Stimulated activated CD4-positive, alpha-beta T cell treated with anti-CD3 and anti-CD28 coated beads, Interleukin-2, amount 100 ng/mL, for 4 hours (primary cell): ENCODE measurements at regions not wholly inside any gene's neighbourhood (a gene's known extent, or its start where the extent isn't known, plus 50 kb on each side); places are given as distances from the start of the nearest gene placed in this dataset.

Experiments
- DNase-seq: peaks from one replicate; pipeline ENCODE4 v3.0.0-alpha.2; 2020; ENCODE audit warnings: low read depth

DNA sequence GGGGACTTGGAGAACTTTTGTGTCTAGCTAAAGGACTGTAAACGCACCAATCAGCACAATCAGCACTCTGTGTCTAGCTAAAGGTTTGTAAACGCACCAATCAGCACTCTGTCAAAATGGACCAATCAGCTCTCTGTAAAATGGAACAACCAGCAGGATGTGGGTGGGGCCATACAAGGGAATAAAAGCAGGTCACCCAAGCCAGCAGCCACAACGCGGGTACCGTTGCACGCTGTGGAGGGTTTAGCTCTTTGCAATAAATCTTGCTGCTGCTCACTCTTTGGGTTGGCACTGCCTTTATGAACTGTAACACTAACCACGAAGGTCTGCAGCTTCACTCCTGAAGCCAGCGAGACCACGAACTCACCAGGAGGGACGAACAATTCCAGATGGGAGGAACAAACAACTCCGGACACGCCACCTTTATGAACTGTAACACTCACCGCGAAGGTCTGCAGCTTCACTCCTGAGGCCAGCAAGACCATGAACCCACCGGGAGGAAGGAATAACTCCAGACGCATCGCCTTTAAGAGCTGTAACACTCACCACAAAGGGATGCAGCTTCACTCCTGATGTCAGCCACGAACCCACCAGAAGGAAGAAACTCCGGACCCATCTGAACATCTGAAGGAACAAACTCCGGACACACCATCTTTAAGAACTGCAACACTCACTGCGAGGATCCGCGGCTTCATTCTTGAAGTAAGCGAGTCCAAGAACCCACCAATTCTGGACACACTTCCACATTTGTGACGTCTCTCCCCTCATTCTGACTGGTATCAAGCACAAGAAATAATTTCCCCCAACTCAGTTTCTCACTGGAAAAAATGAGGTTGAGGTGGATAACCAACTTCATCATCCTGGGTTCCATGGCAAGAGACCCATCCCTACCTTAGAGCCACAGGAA is 227.3 kb upstream of the AMIGO2 start:
- DNase-seq, result peak; percentile 74

DNA sequence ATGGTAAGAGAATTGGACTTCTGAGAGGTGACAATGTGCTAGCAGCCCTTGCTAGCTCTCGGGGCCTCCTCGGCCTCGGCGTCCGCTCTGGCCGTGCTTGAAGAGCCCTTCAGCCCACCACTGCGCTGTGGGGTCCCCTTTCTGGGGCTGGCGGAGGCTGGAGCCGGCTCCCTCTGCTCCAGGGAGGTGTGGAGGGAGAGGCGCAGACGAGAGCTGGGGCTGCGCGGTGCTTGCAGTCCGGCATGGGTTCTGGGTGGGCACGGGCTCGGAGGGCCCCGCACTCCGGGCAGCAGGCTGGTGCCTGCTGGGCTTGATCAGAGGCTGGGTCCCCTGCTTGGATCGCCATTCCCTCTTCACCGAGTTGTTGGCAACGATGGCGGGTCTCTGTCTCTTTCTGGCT is 226.4 kb upstream of the AMIGO2 start:
- DNase-seq, result no peak

DNA sequence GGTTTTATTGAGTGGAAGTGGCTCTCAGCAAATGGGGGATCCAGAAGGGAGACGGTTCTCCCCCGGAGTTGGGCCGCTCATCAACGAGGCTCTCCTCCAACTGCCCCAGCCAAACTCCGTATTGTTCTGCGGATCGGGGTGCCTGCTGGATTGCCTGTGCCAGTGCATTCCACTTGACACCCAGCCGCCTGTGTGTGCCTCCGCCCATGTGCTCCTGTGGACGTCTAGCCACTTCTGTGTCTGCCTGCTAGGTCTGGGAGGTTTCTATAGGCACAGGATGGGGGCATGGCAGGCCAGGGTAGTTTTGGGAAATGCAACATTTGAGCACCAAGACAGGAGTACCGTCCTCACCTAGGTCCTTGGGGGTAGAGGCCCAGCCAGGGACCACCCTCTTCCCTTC is 225.7 kb upstream of the AMIGO2 start:
- no peak for DNase-seq

DNA sequence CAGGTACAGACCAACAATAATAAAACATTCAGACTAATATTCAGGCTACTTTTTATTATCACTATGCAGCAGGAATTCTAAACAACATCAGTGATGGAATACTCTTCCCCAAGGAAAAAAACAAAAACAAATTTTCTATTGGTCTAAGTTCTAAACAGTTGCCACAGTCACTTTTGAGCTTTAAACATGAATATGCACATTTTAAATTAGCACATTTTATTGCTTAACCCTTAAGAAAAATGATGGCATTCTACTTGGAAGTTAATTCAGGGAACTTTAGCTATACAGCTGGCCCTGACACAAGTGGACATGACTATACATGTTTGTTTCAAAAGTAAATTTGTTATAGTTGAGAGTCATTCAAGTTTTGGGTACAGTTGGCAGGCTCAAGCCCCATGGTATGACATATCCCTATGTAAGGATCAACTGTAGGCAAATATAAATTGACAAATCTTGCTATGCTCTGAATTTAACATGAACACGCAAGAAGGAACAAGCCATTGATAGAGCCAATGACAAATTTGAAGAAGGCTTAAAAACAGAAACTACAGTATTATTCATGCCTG is 224.3 kb upstream of the AMIGO2 start:
- DNase-seq, result no peak

DNA sequence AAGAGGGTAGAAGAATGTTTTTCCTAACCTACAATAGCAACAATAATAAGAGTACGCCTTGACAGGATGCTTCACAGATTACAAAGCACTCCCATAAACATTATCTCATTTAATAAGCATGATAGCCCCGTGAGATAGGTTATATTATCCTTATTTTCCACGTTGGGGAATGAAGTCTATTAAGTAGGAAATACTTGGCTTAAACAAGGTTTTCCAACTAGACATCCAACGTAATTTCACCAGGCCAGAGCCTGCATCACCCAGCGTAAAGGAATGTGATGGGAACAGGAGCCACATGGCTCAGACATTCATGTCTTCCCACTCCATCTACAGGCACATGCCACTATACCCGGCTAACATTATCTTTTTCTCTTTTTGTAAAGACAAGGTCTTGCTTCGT is 223.4 kb upstream of the AMIGO2 start:
- no peak for DNase-seq

DNA sequence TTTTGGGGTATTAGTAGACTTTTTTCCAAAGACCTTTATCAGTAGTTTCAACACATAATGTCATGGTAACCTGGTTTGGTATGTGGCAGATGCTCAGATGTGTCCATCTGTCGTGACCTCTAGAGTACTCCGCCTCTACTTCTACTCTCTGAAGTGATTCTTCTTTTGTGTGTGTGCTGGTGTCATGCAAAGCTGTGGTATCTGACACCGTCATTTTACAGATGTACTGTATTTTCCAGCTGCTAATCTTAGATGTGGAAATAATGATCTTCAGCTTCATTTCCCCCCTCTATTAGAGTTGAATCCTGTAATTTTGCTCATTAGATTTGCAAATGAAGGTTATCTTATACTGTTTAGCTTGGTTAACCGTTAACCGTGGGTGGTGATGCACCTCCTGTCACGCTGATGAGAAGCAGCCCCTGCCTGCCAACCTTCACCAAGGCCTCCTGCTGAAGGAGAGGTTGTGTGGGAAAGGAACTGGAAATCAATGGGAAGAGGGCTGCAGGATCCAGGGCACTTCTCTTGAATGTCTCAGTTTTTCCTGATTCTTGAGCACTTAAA is 222.4 kb upstream of the AMIGO2 start:
- DNase-seq, result no peak

DNA sequence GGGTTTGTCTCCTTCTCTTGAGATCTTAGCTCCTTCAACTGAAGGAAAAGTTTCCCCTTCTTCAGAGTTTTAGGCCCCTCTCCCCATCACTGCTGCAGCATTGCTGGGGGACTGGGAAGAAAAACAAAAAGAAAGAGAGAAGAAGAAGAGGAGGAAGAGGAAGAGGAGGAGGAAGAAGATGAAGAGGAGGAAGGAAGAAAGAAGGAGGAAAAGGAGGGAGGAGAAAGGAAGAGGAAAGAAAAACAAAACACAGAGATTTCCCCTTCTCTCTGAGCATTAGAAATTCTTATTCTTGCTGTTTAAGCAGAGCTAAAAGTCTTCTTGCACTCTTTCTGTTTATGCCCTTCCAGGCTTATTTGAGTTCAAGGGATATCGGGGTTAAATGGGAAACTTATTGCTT is 219.8 kb upstream of the AMIGO2 start:
- DNase-seq, result no peak

DNA sequence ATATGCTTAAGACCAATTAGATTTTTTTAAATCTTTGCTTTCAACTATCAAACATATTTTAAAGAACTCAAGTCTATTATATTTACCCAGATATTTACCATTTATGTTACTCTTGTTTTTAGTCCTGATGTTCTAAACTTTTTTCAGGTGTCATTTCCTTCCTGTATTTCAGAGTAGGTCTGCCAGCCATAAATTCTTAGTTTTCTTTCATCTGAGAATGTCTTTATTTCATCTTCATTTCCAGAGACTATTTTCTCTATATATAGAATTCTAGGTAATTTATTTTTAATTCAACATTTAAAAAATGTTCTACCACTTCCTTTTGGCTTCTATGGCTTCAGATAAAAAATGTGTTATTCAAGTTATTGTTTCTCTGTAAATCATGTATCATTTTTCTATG is 218.2 kb upstream of the AMIGO2 start:
- no peak for DNase-seq

DNA sequence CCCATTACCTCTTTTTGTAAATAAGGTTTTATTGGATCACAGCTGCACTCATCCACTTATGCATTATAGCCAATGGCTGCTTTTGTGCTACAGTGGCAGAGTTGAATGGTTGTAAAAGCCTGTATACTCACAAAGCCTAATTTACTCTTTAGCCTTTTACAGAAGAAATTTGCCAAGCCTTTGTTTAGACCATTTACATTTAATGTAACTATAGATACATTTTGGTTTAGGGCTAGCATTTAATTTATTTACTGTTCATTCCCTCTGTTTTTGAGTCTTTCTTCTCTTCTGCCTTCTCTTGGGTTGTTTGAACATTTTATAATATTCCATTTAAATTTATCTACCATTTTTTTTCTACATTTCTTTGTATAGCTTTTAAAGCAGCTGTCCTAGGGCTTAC is 217.1 kb upstream of the AMIGO2 start:
- DNase-seq, result no peak

DNA sequence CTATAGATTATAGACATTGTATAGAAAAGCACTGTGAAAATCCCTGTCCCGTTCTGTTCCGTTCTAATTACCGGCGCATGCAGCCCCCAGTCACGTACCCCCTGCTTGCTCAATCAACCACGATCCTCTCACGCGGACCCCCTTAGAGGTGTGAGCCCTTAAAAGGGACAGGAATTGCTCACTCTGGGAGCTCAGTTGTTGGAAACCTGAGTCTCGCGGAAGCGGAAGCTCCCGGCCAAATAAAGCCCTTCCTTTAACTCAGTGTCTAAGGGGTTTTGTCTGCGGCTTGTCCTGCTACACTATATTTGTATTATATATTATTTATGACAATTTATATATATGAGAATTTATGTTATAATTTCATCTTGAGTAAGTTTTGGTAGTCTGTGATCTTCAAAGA is 213.6 kb upstream of the AMIGO2 start:
- no peak for DNase-seq

DNA sequence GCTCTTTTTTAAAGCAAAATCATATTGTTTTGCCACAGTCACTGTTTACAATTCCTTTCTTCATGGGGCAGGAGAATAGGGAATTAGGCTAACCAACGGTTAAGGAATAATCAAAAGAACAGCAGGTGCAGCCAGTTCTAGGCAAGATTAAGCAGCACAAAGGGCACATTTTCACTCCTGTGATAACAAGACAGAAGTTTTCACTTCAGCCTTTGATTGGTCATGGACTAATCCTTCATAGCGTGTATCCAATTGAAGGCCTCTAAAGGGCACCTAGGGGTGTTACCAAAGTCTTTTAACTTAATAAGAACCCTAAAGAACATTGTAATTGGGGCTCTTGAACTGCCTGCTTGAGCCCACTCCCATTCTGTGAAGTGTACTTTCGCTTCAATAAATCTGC is 206.9 kb upstream of the AMIGO2 start:
- DNase-seq, result no peak
